GM06990 (cell line): ENCODE measurements at regions not wholly inside any gene's neighbourhood (a gene's known extent, or its start where the extent isn't known, plus 50 kb on each side); places are given as distances from the start of the nearest gene placed in this dataset.

ENCODE experiments used
- DNase-seq: peaks from one replicate; pipeline ENCODE4 v3.0.0-alpha.2; 2011; ENCODE audit not compliant: insufficient read length; ENCODE audit errors: extremely low read depth
- H3K27me3 ChIP-seq: replicated peaks from 2 replicates; pipeline ENCODE4 v1.6.0; 2011; ENCODE audit warnings: low read length; ENCODE audit not compliant: control insufficient read depth, insufficient read depth
- H3K36me3 ChIP-seq: 2 replicates; pipeline ENCODE4 v1.5.1; 2011; ENCODE audit warnings: low read length; ENCODE audit not compliant: control insufficient read depth, insufficient read depth
- H3K4me3 ChIP-seq: replicated peaks from 2 replicates; pipeline ENCODE4 v1.5.1; 2011; ENCODE audit warnings: low read depth, mild to moderate bottlenecking, control low read depth, low read length
- CTCF ChIP-seq: IDR thresholded peaks from 2 replicates; pipeline ENCODE4 v1.5.1; 2011; ENCODE audit warnings: low read length, control low read depth, mild to moderate bottlenecking, inconsistent platforms; ENCODE audit not compliant: insufficient read depth, poor library complexity, severe bottlenecking

- no peaks in the 10 kb centered on the region for H3K36me3 ChIP-seq
- no peaks in the 10 kb centered on the region for H3K27me3 ChIP-seq
- H3K4me3 ChIP-seq, result no peak overlapping the region
- no peak for TF ChIP-seq CTCF
- no peak for DNase-seq
These were observed 688.7 kb downstream of the ETS1 start for GRCh38 chr11:127898422-127899365.

- no peak overlapping the region for H3K4me3 ChIP-seq
- DNase-seq, result no peak
- H3K36me3 ChIP-seq, result no peaks in the 10 kb centered on the region
- H3K27me3 ChIP-seq, result no peaks in the 10 kb centered on the region
- TF ChIP-seq CTCF, result no peak
These were observed 691.6 kb downstream of the ETS1 start for GRCh38 chr11:127895776-127896175.

GRCh38 chr11:127894316-127894715 lies 693.0 kb downstream of the ETS1 start:
- DNase-seq, result no peak
- no peaks in the 10 kb centered on the region for H3K27me3 ChIP-seq
- TF ChIP-seq CTCF, result no peak
- no peaks in the 10 kb centered on the region for H3K36me3 ChIP-seq
- no peak overlapping the region for H3K4me3 ChIP-seq

- no peaks in the 10 kb centered on the region for H3K27me3 ChIP-seq
These were observed 697.2 kb downstream of the ETS1 start for GRCh38 chr11:127890030-127890615.

GRCh38 chr11:127888386-127888785 lies 699.0 kb downstream of the ETS1 start:
- H3K27me3 ChIP-seq, result no peaks in the 10 kb centered on the region
- no peak for TF ChIP-seq CTCF
- H3K36me3 ChIP-seq, result no peaks in the 10 kb centered on the region
- DNase-seq, result no peak
- no peak overlapping the region for H3K4me3 ChIP-seq

More at GRCh38 chr11:127890030-127890615, 697.2 kb downstream of the ETS1 start:
- DNase-seq, result no peak
- Histone ChIP-seq H3K36me3 (no peaks in the 10 kb centered on the region), H3K4me3 (no peak overlapping the region)
- no peak for TF ChIP-seq CTCF
